Hepatocyte (in vitro differentiated cells): ENCODE measurements at regions not wholly inside any gene's neighbourhood (a gene's known extent, or its start where the extent isn't known, plus 50 kb on each side); places are given as distances from the start of the nearest gene placed in this dataset.

ENCODE experiments used
- EZH2phosphoT487 ChIP-seq: fragments of 200-600 bp; sonication (generic); IDR thresholded peaks from one replicate; pipeline ENCODE4 v1.6.1; 2018; ENCODE audit warnings: antibody characterized with exemption, mild to moderate bottlenecking, low read depth, moderate library complexity; ENCODE audit not compliant: unreplicated experiment, severe bottlenecking
- TF ChIP-seq, protein P1 (sequence below): fragments of 200-600 bp; sonication (generic); IDR thresholded peaks from 2 replicates; pipeline ENCODE4 v1.5.1; 2016; ENCODE audit warnings: antibody characterized with exemption, mild to moderate bottlenecking; ENCODE audit not compliant: poor library complexity

DNA sequence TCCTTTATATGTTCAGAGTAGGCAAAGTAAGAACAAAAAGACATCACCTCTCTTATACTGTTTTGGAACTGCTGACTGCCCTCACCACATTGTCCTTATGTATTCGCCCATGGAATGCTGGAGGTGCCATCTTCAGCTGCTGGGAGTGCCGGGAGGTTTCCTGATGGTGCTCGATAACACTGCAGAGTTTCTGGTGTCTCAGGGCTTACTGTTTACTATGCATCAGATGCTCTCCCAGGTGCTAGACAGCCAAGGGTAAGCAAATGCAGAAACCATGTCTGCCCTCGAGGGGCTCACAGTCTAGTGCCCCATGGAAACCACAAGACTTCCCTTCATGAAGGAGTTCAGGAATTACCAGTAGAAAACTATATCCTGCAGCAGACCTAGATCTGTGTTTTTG lies 70.1 kb upstream of the SMIM23 start:
- TF ChIP-seq, protein P1, sequence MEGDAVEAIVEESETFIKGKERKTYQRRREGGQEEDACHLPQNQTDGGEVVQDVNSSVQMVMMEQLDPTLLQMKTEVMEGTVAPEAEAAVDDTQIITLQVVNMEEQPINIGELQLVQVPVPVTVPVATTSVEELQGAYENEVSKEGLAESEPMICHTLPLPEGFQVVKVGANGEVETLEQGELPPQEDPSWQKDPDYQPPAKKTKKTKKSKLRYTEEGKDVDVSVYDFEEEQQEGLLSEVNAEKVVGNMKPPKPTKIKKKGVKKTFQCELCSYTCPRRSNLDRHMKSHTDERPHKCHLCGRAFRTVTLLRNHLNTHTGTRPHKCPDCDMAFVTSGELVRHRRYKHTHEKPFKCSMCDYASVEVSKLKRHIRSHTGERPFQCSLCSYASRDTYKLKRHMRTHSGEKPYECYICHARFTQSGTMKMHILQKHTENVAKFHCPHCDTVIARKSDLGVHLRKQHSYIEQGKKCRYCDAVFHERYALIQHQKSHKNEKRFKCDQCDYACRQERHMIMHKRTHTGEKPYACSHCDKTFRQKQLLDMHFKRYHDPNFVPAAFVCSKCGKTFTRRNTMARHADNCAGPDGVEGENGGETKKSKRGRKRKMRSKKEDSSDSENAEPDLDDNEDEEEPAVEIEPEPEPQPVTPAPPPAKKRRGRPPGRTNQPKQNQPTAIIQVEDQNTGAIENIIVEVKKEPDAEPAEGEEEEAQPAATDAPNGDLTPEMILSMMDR, result no peak
- TF ChIP-seq EZH2phosphoT487, result no peak
